Testis (tissue), 2 donors: ENCODE measurements at regions not wholly inside any gene's neighbourhood (a gene's known extent, or its start where the extent isn't known, plus 50 kb on each side); places are given as distances from the start of the nearest gene placed in this dataset.
A peak's percentile ranks its signal among the peaks of the same experiment; 100 is the strongest.

ENCODE experiments used
- DNase-seq: peaks from one replicate; pipeline ENCODE4 v3.0.0-alpha.2; 2019
- H3K27ac ChIP-seq, 2 donors: fragments of 200-600 bp; sonication (generic); one replicate each; pipeline ENCODE4 v1.5.1; 2019
- H3K27me3 ChIP-seq: fragments of 200-600 bp; sonication (generic); one replicate; pipeline ENCODE4 v1.5.1; 2019
- H3K36me3 ChIP-seq: fragments of 200-600 bp; sonication (generic); one replicate; pipeline ENCODE4 v1.5.1; 2017; ENCODE audit warnings: low read depth; ENCODE audit errors: missing control alignments
- H3K4me1 ChIP-seq: fragments of 200-600 bp; sonication (generic); one replicate; pipeline ENCODE4 v1.5.1; 2019
- H3K4me3 ChIP-seq, 2 donors: fragments of 200-600 bp; sonication (generic); one replicate each; pipeline ENCODE4 v1.5.1; 2017 to 2019
- H3K9me3 ChIP-seq: fragments of 200-600 bp; sonication (generic); one replicate; pipeline ENCODE4 v1.5.1; 2017
- POLR2A ChIP-seq: fragments of 450-650 bp; IDR thresholded peaks from one replicate; pipeline ENCODE4 v1.6.1; 2017; ENCODE audit warnings: antibody characterized with exemption, mild to moderate bottlenecking, moderate library complexity
- WGBS, 2 donors: methylation state at CpG; one replicate each; pipeline ENCODE4 v1.1.5; 2018; 5-methylcytosine and 5-hydroxymethylcytosine counted together
- intact Hi-C: fragments of 100-400 bp; cut with DNase I; formaldehyde crosslinking; loops from one replicate; pipeline ENCODE4 v1.15.1; 2023; ENCODE audit warnings: low total_unique reads
- TF ChIP-seq, protein P1 (sequence below), 3 experiments: fragments of 450-650 bp in 2 of 3; fragments of 200-600 bp in 1 of 3; sonication (generic) in 1 of 3; IDR thresholded peaks; one replicate each; pipeline ENCODE4 v1.5.1; 2016 to 2019; ENCODE audit warnings: antibody characterized with exemption in 3 of 3, mild to moderate bottlenecking in 2 of 3, moderate library complexity in 1 of 3

DNA sequence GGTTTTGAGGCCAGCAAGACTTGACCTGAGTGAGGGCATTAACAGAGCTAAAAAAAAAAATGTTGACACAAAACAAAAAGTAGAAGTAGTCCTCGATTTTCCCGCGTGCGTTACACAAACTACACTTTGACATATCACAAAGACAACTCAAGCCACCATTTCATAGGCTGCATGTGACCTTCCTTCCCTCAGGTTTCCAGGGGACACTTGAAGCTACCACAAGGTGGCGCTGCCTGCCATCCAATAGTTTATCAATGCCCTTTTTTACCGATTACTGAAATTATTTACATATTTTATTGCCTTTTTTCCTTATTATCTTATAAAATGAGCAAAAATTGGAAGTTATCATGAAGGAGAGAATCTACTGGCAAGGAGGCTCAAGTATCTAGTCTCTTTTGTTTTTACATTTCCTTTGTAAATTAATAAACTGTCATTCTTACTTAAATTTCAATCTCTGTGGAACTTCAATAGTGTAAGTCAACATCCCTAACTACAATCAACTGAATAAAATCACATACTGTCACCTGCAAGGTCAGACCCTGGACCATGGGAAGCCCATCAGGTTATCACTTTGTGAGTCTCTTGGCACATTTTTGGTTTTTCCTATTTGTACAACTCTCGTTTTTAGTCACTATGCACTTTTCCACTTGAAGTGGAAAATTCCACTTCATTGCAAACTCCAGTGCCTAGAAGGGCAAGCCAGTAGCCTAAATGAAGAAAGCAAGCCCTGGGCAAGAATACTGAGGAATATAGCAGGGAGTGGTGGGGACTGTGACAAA, 84.6 kb upstream of the CPSF6 start:
- intact Hi-C loops, result no loop called here
- 25 to 43% methylated on average over 7 of the region's 7 CpGs for WGBS, 2 donors

DNA sequence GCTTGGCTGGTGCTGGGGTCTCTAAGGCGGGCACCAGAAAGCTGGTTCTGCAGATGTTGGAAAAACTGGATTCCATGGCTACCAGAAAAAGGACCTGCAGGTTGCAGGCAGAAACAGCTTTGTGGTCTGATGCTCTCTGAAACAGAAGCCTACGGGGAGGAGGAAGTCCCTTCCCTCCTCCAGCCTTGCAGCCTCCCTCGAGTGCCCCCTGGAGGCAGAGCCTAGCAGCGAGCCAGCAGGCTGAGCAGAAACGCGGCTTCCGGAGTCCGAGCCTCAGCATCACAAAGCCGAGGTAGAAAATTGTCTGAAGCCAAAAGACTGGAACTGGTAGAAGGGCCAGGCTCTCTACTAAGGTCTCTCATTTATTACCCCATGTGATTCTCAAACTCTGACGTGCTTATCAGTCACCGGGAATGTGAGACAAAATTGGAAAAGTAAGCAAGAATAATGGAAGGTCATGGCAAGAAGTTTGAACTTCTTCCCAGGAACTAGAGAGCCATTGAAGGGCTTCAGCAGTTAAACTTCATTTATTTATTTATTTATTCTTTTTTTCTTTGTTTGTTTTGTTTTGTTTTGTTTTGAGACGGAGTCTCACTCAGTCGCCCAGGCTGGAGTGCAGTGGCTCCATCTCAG, 82.2 kb upstream of the CPSF6 start:
- 13 to 15% methylated on average over 13 of the region's 13 CpGs for WGBS, 2 donors
- no peaks in the 10 kb centered on the region for H3K36me3 ChIP-seq
- H3K27me3 ChIP-seq, result no peaks in the 10 kb centered on the region
- TF ChIP-seq, protein P1, sequence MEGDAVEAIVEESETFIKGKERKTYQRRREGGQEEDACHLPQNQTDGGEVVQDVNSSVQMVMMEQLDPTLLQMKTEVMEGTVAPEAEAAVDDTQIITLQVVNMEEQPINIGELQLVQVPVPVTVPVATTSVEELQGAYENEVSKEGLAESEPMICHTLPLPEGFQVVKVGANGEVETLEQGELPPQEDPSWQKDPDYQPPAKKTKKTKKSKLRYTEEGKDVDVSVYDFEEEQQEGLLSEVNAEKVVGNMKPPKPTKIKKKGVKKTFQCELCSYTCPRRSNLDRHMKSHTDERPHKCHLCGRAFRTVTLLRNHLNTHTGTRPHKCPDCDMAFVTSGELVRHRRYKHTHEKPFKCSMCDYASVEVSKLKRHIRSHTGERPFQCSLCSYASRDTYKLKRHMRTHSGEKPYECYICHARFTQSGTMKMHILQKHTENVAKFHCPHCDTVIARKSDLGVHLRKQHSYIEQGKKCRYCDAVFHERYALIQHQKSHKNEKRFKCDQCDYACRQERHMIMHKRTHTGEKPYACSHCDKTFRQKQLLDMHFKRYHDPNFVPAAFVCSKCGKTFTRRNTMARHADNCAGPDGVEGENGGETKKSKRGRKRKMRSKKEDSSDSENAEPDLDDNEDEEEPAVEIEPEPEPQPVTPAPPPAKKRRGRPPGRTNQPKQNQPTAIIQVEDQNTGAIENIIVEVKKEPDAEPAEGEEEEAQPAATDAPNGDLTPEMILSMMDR (IDR thresholded peaks at IDR 0.05), result peak; percentile 60 to 85 (median 63)
- TF ChIP-seq POLR2A, result no peak
- no peak overlapping the region for H3K27ac ChIP-seq
- DNase-seq, result peak; percentile 92
- intact Hi-C loops, result no loop called here
- no peak overlapping the region for H3K4me3 ChIP-seq
- H3K4me1 ChIP-seq, result no peaks in the 10 kb centered on the region
- no peaks in the 10 kb centered on the region for H3K9me3 ChIP-seq

More for the DNA sequence above, 84.6 kb upstream of the CPSF6 start:
- TF ChIP-seq, protein P1 (IDR thresholded peaks at IDR 0.05), result peak; percentile 80 to 92 (median 85)
- TF ChIP-seq POLR2A, result no peak
- no peak overlapping the region for H3K27ac ChIP-seq
- H3K36me3 ChIP-seq, result no peaks in the 10 kb centered on the region
- DNase-seq, result peak; percentile 85
- H3K27me3 ChIP-seq, result no peaks in the 10 kb centered on the region
- no peaks in the 10 kb centered on the region for H3K9me3 ChIP-seq
- no peak overlapping the region for H3K4me3 ChIP-seq
- H3K4me1 ChIP-seq, result peaks cover 5% of the 10 kb centered on the region

DNA sequence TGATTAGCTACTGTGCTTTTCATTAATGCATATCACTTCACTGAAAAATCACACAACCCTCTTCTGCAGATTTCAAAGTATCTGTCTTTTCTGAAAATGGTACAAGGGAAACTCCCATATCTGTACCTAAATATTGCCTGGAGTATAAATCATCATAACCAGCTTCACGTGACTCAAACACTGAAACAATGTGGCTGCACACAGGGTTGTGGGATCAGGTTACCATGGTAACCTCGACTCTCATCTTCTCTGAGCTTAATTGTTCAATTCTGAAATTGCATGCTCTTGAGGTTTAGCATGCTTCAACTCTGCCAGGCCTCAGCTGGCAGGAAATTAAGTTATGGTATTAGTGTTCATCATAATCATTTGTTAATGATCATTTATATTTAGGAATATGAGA, 77.5 kb upstream of the CPSF6 start:
- TF ChIP-seq, protein P1 (IDR thresholded peaks at IDR 0.05), result no peak
- H3K9me3 ChIP-seq, result no peaks in the 10 kb centered on the region

DNA sequence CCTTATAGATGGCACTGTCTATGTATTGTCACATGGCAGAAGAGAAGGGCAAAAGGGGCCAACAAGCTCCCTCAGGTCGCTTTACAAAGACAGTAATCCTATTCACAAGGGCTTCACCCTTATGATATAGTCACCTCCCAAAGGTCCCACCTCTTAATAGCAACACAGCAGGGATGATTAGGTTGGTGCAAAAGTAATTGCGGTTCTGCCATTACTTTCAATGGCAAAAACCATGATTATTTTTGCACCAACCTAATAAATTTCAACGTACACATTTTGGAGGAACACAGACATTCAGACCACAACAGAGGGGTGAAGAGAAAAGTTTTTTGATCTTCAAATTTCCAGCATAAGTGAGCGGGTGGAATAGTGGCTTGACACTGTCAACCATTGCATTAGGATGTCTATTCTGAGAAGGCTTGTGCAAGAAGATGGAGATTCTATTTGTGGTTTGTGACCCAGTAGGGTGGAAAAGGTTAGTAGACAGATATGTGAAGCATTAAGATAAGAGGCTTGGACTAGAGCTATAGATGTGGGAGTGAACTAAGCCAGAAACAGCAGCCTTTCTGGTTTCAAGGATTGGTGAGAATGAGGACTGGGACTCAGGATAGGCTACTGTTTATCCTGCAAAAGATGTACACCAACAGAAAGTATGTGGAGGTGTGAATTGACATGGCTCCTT, 75.5 kb upstream of the CPSF6 start:
- H3K27me3 ChIP-seq, result no peaks in the 10 kb centered on the region
- intact Hi-C loops, result no loop called here
- H3K4me1 ChIP-seq, result no peaks in the 10 kb centered on the region
- WGBS, 2 donors, result 84 to 89% methylated on average over 4 of the region's 4 CpGs
- no peak overlapping the region for H3K27ac ChIP-seq
- H3K9me3 ChIP-seq, result no peaks in the 10 kb centered on the region
- H3K36me3 ChIP-seq, result no peaks in the 10 kb centered on the region
- H3K4me3 ChIP-seq, result no peak overlapping the region
- no peak for TF ChIP-seq POLR2A
- TF ChIP-seq, protein P1 (IDR thresholded peaks at IDR 0.05), result no peak
- DNase-seq, result no peak

More for the DNA sequence above, 77.5 kb upstream of the CPSF6 start:
- no peaks in the 10 kb centered on the region for H3K36me3 ChIP-seq
- no peak overlapping the region for H3K4me3 ChIP-seq
- no peaks in the 10 kb centered on the region for H3K4me1 ChIP-seq
- DNase-seq, result no peak
- intact Hi-C loops, result no loop called here
- 34 to 39% methylated on average over 2 of the region's 2 CpGs for WGBS, 2 donors
- H3K27me3 ChIP-seq, result no peaks in the 10 kb centered on the region
- H3K27ac ChIP-seq, result no peak overlapping the region
